ENCODE measurements at regions not wholly inside any gene's neighbourhood (a gene's known extent, or its start where the extent isn't known, plus 50 kb on each side); places are given as distances from the start of the nearest gene placed in this dataset.

DNA sequence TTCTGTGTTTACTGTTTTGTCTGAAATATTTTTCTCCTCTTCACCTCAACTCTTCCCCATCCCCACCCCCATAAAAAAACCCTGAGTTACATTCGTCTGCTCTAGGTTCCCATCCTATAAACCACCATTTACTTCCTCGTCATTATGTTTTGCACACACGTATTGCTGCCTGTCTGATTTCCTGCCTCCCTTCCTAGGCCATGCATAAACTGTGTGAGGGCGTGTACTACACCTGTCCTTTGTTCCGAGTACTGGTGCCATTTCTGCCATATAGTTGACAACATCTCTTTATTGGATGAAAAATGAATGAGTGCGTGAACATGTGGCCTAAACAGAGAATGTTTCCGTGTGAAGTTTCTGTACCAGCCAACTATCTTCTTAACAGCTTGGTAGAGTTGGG, 258.5 kb upstream of the FAT1 start:
- Histone ChIP-seq H3K4me2 (ENCODE audit: low read depth, low read length) (no peak overlapping the region), H3K27ac (ENCODE audit: insufficient read depth, low read length) (no peak overlapping the region), H2BK15ac (ENCODE audit: low read depth, low read length) (peak overlapping the region; percentile 14; the same call in 1 of the 3 replicates), H4K8ac (ENCODE audit: low read depth in 2 of 2, low read length in 2 of 2) (no peak overlapping the region; a peak in 1 of 4 replicates), H3K36me3 (ENCODE audit: control insufficient read depth, insufficient read depth, low read length) (no peaks in the 10 kb centered on the region), H3K9me3 (ENCODE audit: control insufficient read depth, insufficient read depth, low read length) (no peaks in the 10 kb centered on the region), H3K56ac (ENCODE audit: extremely low read depth, insufficient read depth, low read length) (no peak overlapping the region), H3K4me1 (ENCODE audit: control insufficient read depth, insufficient read depth, low read length) (peaks cover 10% of the 10 kb centered on the region; the same call in 1 of the 2 replicates), H2AFZ (replicated peaks; ENCODE audit: low read length, poor library complexity) (no peak overlapping the region), H2BK20ac (ENCODE audit: low read depth, low read length) (no peak overlapping the region), H3K18ac (ENCODE audit: low read depth, low read length) (no peak overlapping the region), H2AK5ac (ENCODE audit: low read depth, low read length) (peak overlapping the region; percentile 42), H2AK9ac (replicated peaks; ENCODE audit: low read depth, low read length, poor library complexity) (no peak overlapping the region), H3K9ac (ENCODE audit: low read depth, low read length) (no peak overlapping the region), H3K79me1 (ENCODE audit: low read depth in 1 of 2, low read length in 2 of 2) (no peaks in the 10 kb centered on the region), H3K4ac (ENCODE audit: low read depth, low read length) (peak overlapping the region; percentile 24), H3K9me1 (ENCODE audit: insufficient read depth, low read length) (no peaks in the 10 kb centered on the region; the same call in 1 of the 2 replicates), H4K5ac (ENCODE audit: low read depth, low read length) (no peak overlapping the region), H2BK5ac (ENCODE audit: low read depth, low read length, poor library complexity, severe bottlenecking) (no peak overlapping the region), H3K23ac (ENCODE audit: low read depth, low read length) (no peak overlapping the region), H3K27me3 (ENCODE audit: control insufficient read depth, insufficient read depth, low read length) (no peaks in the 10 kb centered on the region), H4K91ac (ENCODE audit: insufficient read depth, low read depth, low read length) (peak overlapping the region; percentile 66), H3K14ac (replicated peaks; ENCODE audit: low read depth, low read length) (no peak overlapping the region), H4K20me1 (ENCODE audit: insufficient read depth, low read length) (no peaks in the 10 kb centered on the region), H2BK120ac (ENCODE audit: low read depth, low read length) (peak overlapping the region; percentile 40), H3K4me3 (ENCODE audit: insufficient read depth, low read depth, low read length) (no peak overlapping the region)
- intact Hi-C loops (cut with micrococcal nuclease) (no loop called here), dilution Hi-C loops (cut with HindIII; ENCODE audit: low sequenced_read_pairs, unreplicated experiment) (no loop called here), in situ Hi-C loops (cut with MboI; ENCODE audit: low sequenced_read_pairs) (no loop called here)
- DNase-seq (no peak), ATAC-seq (ENCODE audit: low read depth) (no peak)
- POLR2A ChIA-PET (ENCODE audit: unreplicated experiment), result no interaction called here
- 100% methylated on average over 1 to 2 of the region's 7 CpGs for WGBS, 2 experiments (ENCODE audit: extremely low coverage in 2 of 2, insufficient read length in 1 of 2)
- CTCF ChIA-PET, result no interaction called here
- BruUV-seq (replicated peaks), result no TSS peak
- TF ChIP-seq, protein P1, sequence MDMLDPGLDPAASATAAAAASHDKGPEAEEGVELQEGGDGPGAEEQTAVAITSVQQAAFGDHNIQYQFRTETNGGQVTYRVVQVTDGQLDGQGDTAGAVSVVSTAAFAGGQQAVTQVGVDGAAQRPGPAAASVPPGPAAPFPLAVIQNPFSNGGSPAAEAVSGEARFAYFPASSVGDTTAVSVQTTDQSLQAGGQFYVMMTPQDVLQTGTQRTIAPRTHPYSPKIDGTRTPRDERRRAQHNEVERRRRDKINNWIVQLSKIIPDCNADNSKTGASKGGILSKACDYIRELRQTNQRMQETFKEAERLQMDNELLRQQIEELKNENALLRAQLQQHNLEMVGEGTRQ (IDR thresholded peaks at IDR 0.05; ENCODE audit: low read depth, low read length), result no peak
- TF ChIP-seq NFE2L2 (IDR thresholded peaks at IDR 0.05; ENCODE audit: low read depth, low read length) (no peak), RAD21 (IDR thresholded peaks at IDR 0.05; ENCODE audit: low read length) (no peak), MAZ (IDR thresholded peaks at IDR 0.05; ENCODE audit: borderline replicate concordance, low read depth, low read length) (no peak), MXI1 (IDR thresholded peaks at IDR 0.05; ENCODE audit: borderline replicate concordance, low read depth, low read length) (no peak), BHLHE40 (IDR thresholded peaks at IDR 0.05; ENCODE audit: low read depth, low read length) (no peak), CEBPB (IDR thresholded peaks at IDR 0.05; ENCODE audit: low read depth, low read length) (no peak), SMC3 (IDR thresholded peaks at IDR 0.05; ENCODE audit: low read depth, low read length) (no peak), RCOR1 (IDR thresholded peaks at IDR 0.05; ENCODE audit: insufficient replicate concordance, low read length) (no peak), FOS (IDR thresholded peaks at IDR 0.05; ENCODE audit: low read depth, low read length) (no peak), RFX5 (IDR thresholded peaks at IDR 0.05; ENCODE audit: low read depth, low read length) (no peak), POLR2A (IDR thresholded peaks at IDR 0.05; ENCODE audit: low read depth, low read length) (no peak), MAFK (IDR thresholded peaks at IDR 0.05; ENCODE audit: low read depth, low read length) (no peak), CHD1 (IDR thresholded peaks at IDR 0.05; ENCODE audit: low read depth, low read length) (no peak)
- TF ChIP-seq, protein P2, sequence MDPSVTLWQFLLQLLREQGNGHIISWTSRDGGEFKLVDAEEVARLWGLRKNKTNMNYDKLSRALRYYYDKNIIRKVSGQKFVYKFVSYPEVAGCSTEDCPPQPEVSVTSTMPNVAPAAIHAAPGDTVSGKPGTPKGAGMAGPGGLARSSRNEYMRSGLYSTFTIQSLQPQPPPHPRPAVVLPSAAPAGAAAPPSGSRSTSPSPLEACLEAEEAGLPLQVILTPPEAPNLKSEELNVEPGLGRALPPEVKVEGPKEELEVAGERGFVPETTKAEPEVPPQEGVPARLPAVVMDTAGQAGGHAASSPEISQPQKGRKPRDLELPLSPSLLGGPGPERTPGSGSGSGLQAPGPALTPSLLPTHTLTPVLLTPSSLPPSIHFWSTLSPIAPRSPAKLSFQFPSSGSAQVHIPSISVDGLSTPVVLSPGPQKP (IDR thresholded peaks at IDR 0.05; ENCODE audit: borderline replicate concordance, low read depth, low read length), result no peak
- TF ChIP-seq, protein P3, sequence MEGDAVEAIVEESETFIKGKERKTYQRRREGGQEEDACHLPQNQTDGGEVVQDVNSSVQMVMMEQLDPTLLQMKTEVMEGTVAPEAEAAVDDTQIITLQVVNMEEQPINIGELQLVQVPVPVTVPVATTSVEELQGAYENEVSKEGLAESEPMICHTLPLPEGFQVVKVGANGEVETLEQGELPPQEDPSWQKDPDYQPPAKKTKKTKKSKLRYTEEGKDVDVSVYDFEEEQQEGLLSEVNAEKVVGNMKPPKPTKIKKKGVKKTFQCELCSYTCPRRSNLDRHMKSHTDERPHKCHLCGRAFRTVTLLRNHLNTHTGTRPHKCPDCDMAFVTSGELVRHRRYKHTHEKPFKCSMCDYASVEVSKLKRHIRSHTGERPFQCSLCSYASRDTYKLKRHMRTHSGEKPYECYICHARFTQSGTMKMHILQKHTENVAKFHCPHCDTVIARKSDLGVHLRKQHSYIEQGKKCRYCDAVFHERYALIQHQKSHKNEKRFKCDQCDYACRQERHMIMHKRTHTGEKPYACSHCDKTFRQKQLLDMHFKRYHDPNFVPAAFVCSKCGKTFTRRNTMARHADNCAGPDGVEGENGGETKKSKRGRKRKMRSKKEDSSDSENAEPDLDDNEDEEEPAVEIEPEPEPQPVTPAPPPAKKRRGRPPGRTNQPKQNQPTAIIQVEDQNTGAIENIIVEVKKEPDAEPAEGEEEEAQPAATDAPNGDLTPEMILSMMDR (conservative IDR thresholded peaks at IDR 0.05; ENCODE audit: low read depth, low read length), result no peak
